ENCODE measurements at regions not wholly inside any gene's neighbourhood (a gene's known extent, or its start where the extent isn't known, plus 50 kb on each side); places are given as distances from the start of the nearest gene placed in this dataset.

DNA sequence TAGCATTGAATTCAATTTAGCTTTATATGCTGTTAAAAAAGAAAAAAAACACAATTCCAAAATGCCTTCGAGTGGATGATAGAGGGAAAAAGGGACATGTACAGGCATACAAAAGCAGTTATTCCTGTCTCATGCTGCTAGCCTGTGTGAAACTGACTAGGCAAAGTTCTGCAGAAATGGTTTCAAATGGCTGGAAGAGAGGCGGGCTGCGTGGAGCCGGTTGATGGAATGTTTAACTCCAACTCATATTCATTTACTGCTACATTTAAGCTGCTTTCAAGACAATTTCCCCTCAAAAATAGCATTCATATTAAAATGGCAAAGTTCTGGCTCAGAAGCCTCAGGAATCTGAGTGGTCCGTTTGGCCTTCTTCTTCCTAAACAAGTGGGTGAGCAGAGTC is 143.8 kb upstream of the PPARGC1A start:
- TF ChIP-seq, protein P1, sequence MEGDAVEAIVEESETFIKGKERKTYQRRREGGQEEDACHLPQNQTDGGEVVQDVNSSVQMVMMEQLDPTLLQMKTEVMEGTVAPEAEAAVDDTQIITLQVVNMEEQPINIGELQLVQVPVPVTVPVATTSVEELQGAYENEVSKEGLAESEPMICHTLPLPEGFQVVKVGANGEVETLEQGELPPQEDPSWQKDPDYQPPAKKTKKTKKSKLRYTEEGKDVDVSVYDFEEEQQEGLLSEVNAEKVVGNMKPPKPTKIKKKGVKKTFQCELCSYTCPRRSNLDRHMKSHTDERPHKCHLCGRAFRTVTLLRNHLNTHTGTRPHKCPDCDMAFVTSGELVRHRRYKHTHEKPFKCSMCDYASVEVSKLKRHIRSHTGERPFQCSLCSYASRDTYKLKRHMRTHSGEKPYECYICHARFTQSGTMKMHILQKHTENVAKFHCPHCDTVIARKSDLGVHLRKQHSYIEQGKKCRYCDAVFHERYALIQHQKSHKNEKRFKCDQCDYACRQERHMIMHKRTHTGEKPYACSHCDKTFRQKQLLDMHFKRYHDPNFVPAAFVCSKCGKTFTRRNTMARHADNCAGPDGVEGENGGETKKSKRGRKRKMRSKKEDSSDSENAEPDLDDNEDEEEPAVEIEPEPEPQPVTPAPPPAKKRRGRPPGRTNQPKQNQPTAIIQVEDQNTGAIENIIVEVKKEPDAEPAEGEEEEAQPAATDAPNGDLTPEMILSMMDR (IDR thresholded peaks at IDR 0.05) = no peak
- TF ChIP-seq POLR2A (IDR thresholded peaks at IDR 0.05) (no peak), POLR2AphosphoS5 (IDR thresholded peaks at IDR 0.05) (no peak)

Data from suprapubic skin (tissue), 4 donors.